HG03066 (cell line): ENCODE measurements at regions not wholly inside any gene's neighbourhood (a gene's known extent, or its start where the extent isn't known, plus 50 kb on each side); places are given as distances from the start of the nearest gene placed in this dataset.

Experiments used
- ATAC-seq: cut with Tn5 transposase; IDR thresholded peaks from one replicate; pipeline ENCODE4 v1.9.1; 2021; ENCODE audit warnings: low read depth; ENCODE audit not compliant: unreplicated experiment

- ATAC-seq = no peak
Observed at GRCh38 chr7:130894146-130894908, 160.3 kb upstream of the KLF14 start.

- ATAC-seq = no peak
Observed at GRCh38 chr7:130894909-130895750, 161.1 kb upstream of the KLF14 start.

- ATAC-seq = no peak
Observed at GRCh38 chr7:130896051-130896881, 162.3 kb upstream of the KLF14 start.

GRCh38 chr7:130896898-130897514 lies 163.0 kb upstream of the KLF14 start:
- no peak for ATAC-seq

- no peak for ATAC-seq
Observed at GRCh38 chr7:130897515-130898419, 163.8 kb upstream of the KLF14 start.

GRCh38 chr7:130899071-130899560 lies 165.1 kb upstream of the KLF14 start:
- no peak for ATAC-seq

- no peak for ATAC-seq
Observed at GRCh38 chr7:130899638-130900401, 165.8 kb upstream of the KLF14 start.

- ATAC-seq = no peak
Observed at GRCh38 chr7:130900471-130901076, 166.6 kb upstream of the KLF14 start.

GRCh38 chr7:130901209-130901783 lies 167.3 kb upstream of the KLF14 start:
- ATAC-seq = no peak

GRCh38 chr7:130902755-130903357 lies 168.8 kb upstream of the KLF14 start:
- no peak for ATAC-seq

GRCh38 chr7:130903358-130903974 lies 169.5 kb upstream of the KLF14 start:
- no peak for ATAC-seq

- ATAC-seq = no peak
Observed at GRCh38 chr7:130904031-130904757, 170.2 kb upstream of the KLF14 start.

GRCh38 chr7:130904792-130905191 lies 170.8 kb upstream of the KLF14 start:
- no peak for ATAC-seq

- no peak for ATAC-seq
Observed at GRCh38 chr7:130906575-130906974, 172.6 kb upstream of the KLF14 start.

- no peak for ATAC-seq
Observed at GRCh38 chr7:130907439-130907838, 173.4 kb upstream of the KLF14 start.
